GM23338 (cell line): ENCODE measurements at regions not wholly inside any gene's neighbourhood (a gene's known extent, or its start where the extent isn't known, plus 50 kb on each side); places are given as distances from the start of the nearest gene placed in this dataset.

Experiments used
- ATAC-seq: fragments of 200-7000 bp; cut with Tn5 transposase; 3 replicates; pipeline ENCODE4 v1.9.1; 2020
- DNase-seq: peaks from one replicate; pipeline ENCODE4 v3.0.0-alpha.2; 2015; ENCODE audit warnings: low spot score
- H2AFZ ChIP-seq: fragments of 200-600 bp; sonication (generic); 2 replicates; pipeline ENCODE4 v1.8.0; 2016; ENCODE audit warnings: antibody characterized with exemption, mild to moderate bottlenecking, moderate library complexity
- H3F3A ChIP-seq: fragments of 200-600 bp; sonication (generic); replicated peaks from 2 replicates; pipeline ENCODE4 v1.8.0; 2017; ENCODE audit warnings: antibody characterized with exemption, mixed run types, low read depth
- H3K27ac ChIP-seq: fragments of 200-600 bp; sonication (generic); 2 replicates; pipeline ENCODE4 v1.6.1; 2016; ENCODE audit warnings: low read depth
- H3K27me3 ChIP-seq: fragments of 200-600 bp; sonication (generic); 2 replicates; pipeline ENCODE4 v1.8.0; 2016; ENCODE audit warnings: mild to moderate bottlenecking, mixed run types, moderate library complexity; ENCODE audit not compliant: insufficient read depth
- H3K36me3 ChIP-seq: fragments of 200-600 bp; sonication (generic); 2 replicates; pipeline ENCODE4 v1.8.0; 2016; ENCODE audit warnings: mild to moderate bottlenecking; ENCODE audit not compliant: insufficient read depth
- H3K4me1 ChIP-seq: fragments of 200-600 bp; sonication (generic); 2 replicates; pipeline ENCODE4 v1.8.0; 2016; ENCODE audit warnings: mild to moderate bottlenecking, moderate library complexity; ENCODE audit not compliant: insufficient read depth
- H3K4me2 ChIP-seq: fragments of 200-600 bp; sonication (generic); 2 replicates; pipeline ENCODE4 v1.7.1; 2017; ENCODE audit warnings: mixed run types
- H3K4me3 ChIP-seq: fragments of 200-600 bp; sonication (generic); 2 replicates; pipeline ENCODE4 v1.6.1; 2016; ENCODE audit warnings: mixed run types
- H3K79me2 ChIP-seq: fragments of 200-600 bp; sonication (generic); replicated peaks from 2 replicates; pipeline ENCODE4 v1.8.0; 2017; ENCODE audit warnings: mild to moderate bottlenecking; ENCODE audit not compliant: insufficient read depth
- H3K9me2 ChIP-seq: fragments of 200-600 bp; sonication (generic); 2 replicates; pipeline ENCODE4 v1.8.0; 2017; ENCODE audit not compliant: insufficient read depth
- H4K20me1 ChIP-seq: fragments of 200-600 bp; sonication (generic); replicated peaks from 2 replicates; pipeline ENCODE4 v1.8.0; 2017; ENCODE audit warnings: mild to moderate bottlenecking; ENCODE audit not compliant: insufficient read depth
- H3K27ac Mint-ChIP-seq: 2 replicates; pipeline ENCODE4 v1.8.0; 2020; ENCODE audit warnings: inconsistent platforms, mild to moderate bottlenecking, moderate library complexity, mixed read lengths
- H3K27me3 Mint-ChIP-seq: 3 replicates; pipeline ENCODE4 v1.8.0; 2022; ENCODE audit warnings: low read depth, mild to moderate bottlenecking, moderate library complexity, mixed read lengths, inconsistent platforms; ENCODE audit not compliant: insufficient read depth, poor library complexity
- H3K36me3 Mint-ChIP-seq: 3 replicates; pipeline ENCODE4 v1.8.0; 2021; ENCODE audit warnings: low read depth, mild to moderate bottlenecking, inconsistent platforms, moderate library complexity, mixed read lengths
- H3K4me1 Mint-ChIP-seq: 3 replicates; pipeline ENCODE4 v1.8.0; 2020; ENCODE audit warnings: mild to moderate bottlenecking, inconsistent platforms, mixed read lengths
- H3K4me3 Mint-ChIP-seq: 3 replicates; pipeline ENCODE4 v1.8.0; 2021; ENCODE audit warnings: moderate library complexity, mild to moderate bottlenecking, inconsistent platforms, mixed read lengths
- H3K9me3 Mint-ChIP-seq: 3 replicates; pipeline ENCODE4 v1.8.0; 2020; ENCODE audit warnings: moderate library complexity, mild to moderate bottlenecking, inconsistent platforms, mixed read lengths
- EZH2phosphoT487 ChIP-seq: fragments of 200-600 bp; sonication (generic); IDR thresholded peaks from one replicate; pipeline ENCODE4 v1.8.1; 2018; ENCODE audit warnings: antibody characterized with exemption; ENCODE audit not compliant: unreplicated experiment
- NANOG ChIP-seq: IDR thresholded peaks from 2 replicates; pipeline ENCODE4 v1.6.1; 2016; ENCODE audit warnings: antibody characterized with exemption, borderline replicate concordance
- POLR2AphosphoS5 ChIP-seq: IDR thresholded peaks from 2 replicates; pipeline ENCODE4 v1.6.1; 2016; ENCODE audit warnings: antibody characterized with exemption, low read depth
- STAT1 ChIP-seq: IDR thresholded peaks from one replicate; pipeline ENCODE4 v1.6.1; 2016; ENCODE audit warnings: antibody characterized with exemption; ENCODE audit not compliant: unreplicated experiment
- ZNF114 ChIP-seq: fragments of 250-450 bp; sonication (Bioruptor Pico); IDR thresholded peaks from 2 replicates; pipeline ENCODE4 v1.5.0; 2020; ENCODE audit warnings: mild to moderate bottlenecking, moderate library complexity
- ZNF331 ChIP-seq: fragments of 250-450 bp; sonication (Bioruptor Pico); IDR thresholded peaks from 2 replicates; pipeline ENCODE4 v1.5.0; 2020; ENCODE audit warnings: low read depth, mild to moderate bottlenecking, moderate library complexity
- TF ChIP-seq, protein P1 (sequence below): fragments of 250-450 bp; sonication (Bioruptor Pico); IDR thresholded peaks from 2 replicates; pipeline ENCODE4 v1.5.0; 2020; ENCODE audit warnings: mild to moderate bottlenecking, moderate library complexity
- TF ChIP-seq, protein P2 (sequence below), 2 experiments: fragments of 200-600 bp in 1 of 2; sonication (generic) in 1 of 2; conservative IDR thresholded peaks; 2 replicates each; pipeline versions ENCODE4 v1.5.1 to v1.6.1; 2016 to 2017; ENCODE audit warnings: antibody characterized with exemption in 2 of 2, low read depth in 2 of 2, mild to moderate bottlenecking in 2 of 2, moderate library complexity in 1 of 2
- TF ChIP-seq, protein P3 (sequence below): IDR thresholded peaks from one replicate; pipeline ENCODE4 v1.6.1; 2018; ENCODE audit warnings: antibody characterized with exemption; ENCODE audit not compliant: unreplicated experiment

DNA sequence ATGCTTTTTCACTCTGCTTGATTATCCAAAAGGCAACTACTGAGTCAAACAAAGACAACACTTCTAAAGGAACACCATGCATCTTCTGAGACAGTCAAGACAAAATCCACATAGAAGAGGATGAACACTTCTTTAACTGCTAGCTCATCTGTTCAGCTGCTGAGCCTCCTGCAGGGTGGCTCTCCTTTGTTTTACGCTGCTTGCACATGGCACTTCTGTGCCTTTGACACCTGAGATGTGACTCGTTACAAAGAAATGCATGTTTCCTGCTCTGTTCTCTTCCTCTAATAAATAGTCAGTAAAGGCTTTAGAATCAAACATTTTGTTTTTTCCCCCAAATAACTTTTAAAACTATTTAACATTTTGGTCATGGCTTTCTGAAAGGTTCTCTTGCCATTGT, 1129.4 kb downstream of the TDRD15 start:
- no peaks in the 10 kb centered on the region for H4K20me1 ChIP-seq
- H3F3A ChIP-seq: no peaks in the 10 kb centered on the region
- no peaks in the 10 kb centered on the region for H3K27me3 Mint-ChIP-seq
- H3K27ac ChIP-seq: no peak overlapping the region
- no peaks in the 10 kb centered on the region for H3K79me2 ChIP-seq
- peaks cover 8% of the 10 kb centered on the region; the same call in 1 of the 2 replicates for H3K4me1 ChIP-seq
- H2AFZ ChIP-seq: 0 out of 2 replicates have a peak overlapping the region, but pooled peaks have one; percentile 29
- H3K36me3 ChIP-seq: no peaks in the 10 kb centered on the region
- no peaks in the 10 kb centered on the region for H3K36me3 Mint-ChIP-seq
- H3K4me1 Mint-ChIP-seq: peaks cover 18% of the 10 kb centered on the region
- TF ChIP-seq ZNF114 (CRISPR knock-in tag): no peak
- TF ChIP-seq, protein P1, sequence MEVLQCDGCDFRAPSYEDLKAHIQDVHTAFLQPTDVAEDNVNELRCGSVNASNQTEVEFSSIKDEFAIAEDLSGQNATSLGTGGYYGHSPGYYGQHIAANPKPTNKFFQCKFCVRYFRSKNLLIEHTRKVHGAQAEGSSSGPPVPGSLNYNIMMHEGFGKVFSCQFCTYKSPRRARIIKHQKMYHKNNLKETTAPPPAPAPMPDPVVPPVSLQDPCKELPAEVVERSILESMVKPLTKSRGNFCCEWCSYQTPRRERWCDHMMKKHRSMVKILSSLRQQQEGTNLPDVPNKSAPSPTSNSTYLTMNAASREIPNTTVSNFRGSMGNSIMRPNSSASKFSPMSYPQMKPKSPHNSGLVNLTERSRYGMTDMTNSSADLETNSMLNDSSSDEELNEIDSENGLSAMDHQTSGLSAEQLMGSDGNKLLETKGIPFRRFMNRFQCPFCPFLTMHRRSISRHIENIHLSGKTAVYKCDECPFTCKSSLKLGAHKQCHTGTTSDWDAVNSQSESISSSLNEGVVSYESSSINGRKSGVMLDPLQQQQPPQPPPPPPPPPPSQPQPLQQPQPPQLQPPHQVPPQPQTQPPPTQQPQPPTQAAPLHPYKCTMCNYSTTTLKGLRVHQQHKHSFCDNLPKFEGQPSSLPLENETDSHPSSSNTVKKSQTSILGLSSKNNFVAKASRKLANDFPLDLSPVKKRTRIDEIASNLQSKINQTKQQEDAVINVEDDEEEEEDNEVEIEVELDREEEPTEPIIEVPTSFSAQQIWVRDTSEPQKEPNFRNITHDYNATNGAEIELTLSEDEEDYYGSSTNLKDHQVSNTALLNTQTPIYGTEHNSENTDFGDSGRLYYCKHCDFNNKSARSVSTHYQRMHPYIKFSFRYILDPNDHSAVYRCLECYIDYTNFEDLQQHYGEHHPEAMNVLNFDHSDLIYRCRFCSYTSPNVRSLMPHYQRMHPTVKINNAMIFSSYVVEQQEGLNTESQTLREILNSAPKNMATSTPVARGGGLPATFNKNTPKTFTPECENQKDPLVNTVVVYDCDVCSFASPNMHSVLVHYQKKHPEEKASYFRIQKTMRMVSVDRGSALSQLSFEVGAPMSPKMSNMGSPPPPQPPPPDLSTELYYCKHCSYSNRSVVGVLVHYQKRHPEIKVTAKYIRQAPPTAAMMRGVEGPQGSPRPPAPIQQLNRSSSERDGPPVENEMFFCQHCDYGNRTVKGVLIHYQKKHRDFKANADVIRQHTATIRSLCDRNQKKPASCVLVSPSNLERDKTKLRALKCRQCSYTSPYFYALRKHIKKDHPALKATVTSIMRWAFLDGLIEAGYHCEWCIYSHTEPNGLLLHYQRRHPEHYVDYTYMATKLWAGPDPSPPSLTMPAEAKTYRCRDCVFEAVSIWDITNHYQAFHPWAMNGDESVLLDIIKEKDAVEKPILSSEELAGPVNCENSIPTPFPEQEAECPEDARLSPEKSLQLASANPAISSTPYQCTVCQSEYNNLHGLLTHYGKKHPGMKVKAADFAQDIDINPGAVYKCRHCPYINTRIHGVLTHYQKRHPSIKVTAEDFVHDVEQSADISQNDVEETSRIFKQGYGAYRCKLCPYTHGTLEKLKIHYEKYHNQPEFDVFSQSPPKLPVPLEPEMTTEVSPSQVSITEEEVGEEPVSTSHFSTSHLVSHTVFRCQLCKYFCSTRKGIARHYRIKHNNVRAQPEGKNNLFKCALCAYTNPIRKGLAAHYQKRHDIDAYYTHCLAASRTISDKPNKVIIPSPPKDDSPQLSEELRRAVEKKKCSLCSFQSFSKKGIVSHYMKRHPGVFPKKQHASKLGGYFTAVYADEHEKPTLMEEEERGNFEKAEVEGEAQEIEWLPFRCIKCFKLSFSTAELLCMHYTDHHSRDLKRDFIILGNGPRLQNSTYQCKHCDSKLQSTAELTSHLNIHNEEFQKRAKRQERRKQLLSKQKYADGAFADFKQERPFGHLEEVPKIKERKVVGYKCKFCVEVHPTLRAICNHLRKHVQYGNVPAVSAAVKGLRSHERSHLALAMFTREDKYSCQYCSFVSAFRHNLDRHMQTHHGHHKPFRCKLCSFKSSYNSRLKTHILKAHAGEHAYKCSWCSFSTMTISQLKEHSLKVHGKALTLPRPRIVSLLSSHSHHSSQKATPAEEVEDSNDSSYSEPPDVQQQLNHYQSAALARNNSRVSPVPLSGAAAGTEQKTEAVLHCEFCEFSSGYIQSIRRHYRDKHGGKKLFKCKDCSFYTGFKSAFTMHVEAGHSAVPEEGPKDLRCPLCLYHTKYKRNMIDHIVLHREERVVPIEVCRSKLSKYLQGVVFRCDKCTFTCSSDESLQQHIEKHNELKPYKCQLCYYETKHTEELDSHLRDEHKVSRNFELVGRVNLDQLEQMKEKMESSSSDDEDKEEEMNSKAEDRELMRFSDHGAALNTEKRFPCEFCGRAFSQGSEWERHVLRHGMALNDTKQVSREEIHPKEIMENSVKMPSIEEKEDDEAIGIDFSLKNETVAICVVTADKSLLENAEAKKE (CRISPR knock-in tag): no peak
- TF ChIP-seq NANOG: no peak
- TF ChIP-seq, protein P2, sequence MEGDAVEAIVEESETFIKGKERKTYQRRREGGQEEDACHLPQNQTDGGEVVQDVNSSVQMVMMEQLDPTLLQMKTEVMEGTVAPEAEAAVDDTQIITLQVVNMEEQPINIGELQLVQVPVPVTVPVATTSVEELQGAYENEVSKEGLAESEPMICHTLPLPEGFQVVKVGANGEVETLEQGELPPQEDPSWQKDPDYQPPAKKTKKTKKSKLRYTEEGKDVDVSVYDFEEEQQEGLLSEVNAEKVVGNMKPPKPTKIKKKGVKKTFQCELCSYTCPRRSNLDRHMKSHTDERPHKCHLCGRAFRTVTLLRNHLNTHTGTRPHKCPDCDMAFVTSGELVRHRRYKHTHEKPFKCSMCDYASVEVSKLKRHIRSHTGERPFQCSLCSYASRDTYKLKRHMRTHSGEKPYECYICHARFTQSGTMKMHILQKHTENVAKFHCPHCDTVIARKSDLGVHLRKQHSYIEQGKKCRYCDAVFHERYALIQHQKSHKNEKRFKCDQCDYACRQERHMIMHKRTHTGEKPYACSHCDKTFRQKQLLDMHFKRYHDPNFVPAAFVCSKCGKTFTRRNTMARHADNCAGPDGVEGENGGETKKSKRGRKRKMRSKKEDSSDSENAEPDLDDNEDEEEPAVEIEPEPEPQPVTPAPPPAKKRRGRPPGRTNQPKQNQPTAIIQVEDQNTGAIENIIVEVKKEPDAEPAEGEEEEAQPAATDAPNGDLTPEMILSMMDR (conservative IDR thresholded peaks at IDR 0.05; ENCODE audit: low read depth in 2 of 2): no peak
- TF ChIP-seq EZH2phosphoT487: no peak
- no peak for TF ChIP-seq ZNF331 (CRISPR knock-in tag)
- TF ChIP-seq, protein P3, sequence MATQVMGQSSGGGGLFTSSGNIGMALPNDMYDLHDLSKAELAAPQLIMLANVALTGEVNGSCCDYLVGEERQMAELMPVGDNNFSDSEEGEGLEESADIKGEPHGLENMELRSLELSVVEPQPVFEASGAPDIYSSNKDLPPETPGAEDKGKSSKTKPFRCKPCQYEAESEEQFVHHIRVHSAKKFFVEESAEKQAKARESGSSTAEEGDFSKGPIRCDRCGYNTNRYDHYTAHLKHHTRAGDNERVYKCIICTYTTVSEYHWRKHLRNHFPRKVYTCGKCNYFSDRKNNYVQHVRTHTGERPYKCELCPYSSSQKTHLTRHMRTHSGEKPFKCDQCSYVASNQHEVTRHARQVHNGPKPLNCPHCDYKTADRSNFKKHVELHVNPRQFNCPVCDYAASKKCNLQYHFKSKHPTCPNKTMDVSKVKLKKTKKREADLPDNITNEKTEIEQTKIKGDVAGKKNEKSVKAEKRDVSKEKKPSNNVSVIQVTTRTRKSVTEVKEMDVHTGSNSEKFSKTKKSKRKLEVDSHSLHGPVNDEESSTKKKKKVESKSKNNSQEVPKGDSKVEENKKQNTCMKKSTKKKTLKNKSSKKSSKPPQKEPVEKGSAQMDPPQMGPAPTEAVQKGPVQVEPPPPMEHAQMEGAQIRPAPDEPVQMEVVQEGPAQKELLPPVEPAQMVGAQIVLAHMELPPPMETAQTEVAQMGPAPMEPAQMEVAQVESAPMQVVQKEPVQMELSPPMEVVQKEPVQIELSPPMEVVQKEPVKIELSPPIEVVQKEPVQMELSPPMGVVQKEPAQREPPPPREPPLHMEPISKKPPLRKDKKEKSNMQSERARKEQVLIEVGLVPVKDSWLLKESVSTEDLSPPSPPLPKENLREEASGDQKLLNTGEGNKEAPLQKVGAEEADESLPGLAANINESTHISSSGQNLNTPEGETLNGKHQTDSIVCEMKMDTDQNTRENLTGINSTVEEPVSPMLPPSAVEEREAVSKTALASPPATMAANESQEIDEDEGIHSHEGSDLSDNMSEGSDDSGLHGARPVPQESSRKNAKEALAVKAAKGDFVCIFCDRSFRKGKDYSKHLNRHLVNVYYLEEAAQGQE: no peak
- TF ChIP-seq POLR2AphosphoS5: no peak
- no peak for TF ChIP-seq STAT1
- H3K9me2 ChIP-seq: no peaks in the 10 kb centered on the region
- ATAC-seq: peak; percentile 54; the same call in 2 of the 3 replicates
- H3K4me3 Mint-ChIP-seq: no peak overlapping the region
- H3K27me3 ChIP-seq: no peaks in the 10 kb centered on the region
- no peak overlapping the region for H3K4me2 ChIP-seq
- peak; percentile 8 for DNase-seq
- no peak overlapping the region for H3K4me3 ChIP-seq
- no peak overlapping the region for H3K27ac Mint-ChIP-seq
- H3K9me3 Mint-ChIP-seq: no peaks in the 10 kb centered on the region
